GM12864 (cell line): ENCODE measurements at regions not wholly inside any gene's neighbourhood (a gene's known extent, or its start where the extent isn't known, plus 50 kb on each side); places are given as distances from the start of the nearest gene placed in this dataset.

ENCODE experiments used
- DNase-seq: peaks from one replicate; pipeline ENCODE4 v3.0.0-alpha.2; 2011; ENCODE audit warnings: low read depth
- H3K4me3 ChIP-seq: 2 replicates; pipeline ENCODE4 v1.5.1; 2011; ENCODE audit warnings: mild to moderate bottlenecking, low read depth, low read length, control low read depth
- TF ChIP-seq, protein P1 (sequence below): IDR thresholded peaks from 2 replicates; pipeline ENCODE4 v1.5.1; 2011; ENCODE audit warnings: low read depth, mild to moderate bottlenecking, moderate library complexity, low read length, control low read depth, inconsistent platforms; ENCODE audit errors: missing control alignments

DNA sequence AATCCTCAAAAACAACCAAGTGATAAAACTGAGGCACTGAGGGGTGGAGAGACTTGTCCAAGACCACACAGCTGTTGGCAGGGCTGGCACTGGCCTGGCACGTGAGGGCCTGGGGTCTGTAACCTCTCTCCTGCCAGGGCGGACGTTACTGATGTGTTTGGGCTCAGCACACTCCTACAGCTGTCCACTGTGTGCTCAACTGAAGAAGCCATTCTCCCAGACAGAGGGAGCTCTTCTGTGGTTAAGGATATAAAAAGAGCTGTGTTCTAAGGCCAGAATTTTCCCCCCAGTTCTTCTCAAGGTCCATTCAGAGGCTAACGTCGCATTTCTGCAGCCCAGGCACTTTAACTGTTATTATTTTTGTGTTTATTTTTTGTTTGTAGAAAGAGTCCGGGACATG, 429.0 kb upstream of the ATP11B start:
- no peak overlapping the region for H3K4me3 ChIP-seq
- no peak for DNase-seq
- TF ChIP-seq, protein P1, sequence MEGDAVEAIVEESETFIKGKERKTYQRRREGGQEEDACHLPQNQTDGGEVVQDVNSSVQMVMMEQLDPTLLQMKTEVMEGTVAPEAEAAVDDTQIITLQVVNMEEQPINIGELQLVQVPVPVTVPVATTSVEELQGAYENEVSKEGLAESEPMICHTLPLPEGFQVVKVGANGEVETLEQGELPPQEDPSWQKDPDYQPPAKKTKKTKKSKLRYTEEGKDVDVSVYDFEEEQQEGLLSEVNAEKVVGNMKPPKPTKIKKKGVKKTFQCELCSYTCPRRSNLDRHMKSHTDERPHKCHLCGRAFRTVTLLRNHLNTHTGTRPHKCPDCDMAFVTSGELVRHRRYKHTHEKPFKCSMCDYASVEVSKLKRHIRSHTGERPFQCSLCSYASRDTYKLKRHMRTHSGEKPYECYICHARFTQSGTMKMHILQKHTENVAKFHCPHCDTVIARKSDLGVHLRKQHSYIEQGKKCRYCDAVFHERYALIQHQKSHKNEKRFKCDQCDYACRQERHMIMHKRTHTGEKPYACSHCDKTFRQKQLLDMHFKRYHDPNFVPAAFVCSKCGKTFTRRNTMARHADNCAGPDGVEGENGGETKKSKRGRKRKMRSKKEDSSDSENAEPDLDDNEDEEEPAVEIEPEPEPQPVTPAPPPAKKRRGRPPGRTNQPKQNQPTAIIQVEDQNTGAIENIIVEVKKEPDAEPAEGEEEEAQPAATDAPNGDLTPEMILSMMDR, result no peak

DNA sequence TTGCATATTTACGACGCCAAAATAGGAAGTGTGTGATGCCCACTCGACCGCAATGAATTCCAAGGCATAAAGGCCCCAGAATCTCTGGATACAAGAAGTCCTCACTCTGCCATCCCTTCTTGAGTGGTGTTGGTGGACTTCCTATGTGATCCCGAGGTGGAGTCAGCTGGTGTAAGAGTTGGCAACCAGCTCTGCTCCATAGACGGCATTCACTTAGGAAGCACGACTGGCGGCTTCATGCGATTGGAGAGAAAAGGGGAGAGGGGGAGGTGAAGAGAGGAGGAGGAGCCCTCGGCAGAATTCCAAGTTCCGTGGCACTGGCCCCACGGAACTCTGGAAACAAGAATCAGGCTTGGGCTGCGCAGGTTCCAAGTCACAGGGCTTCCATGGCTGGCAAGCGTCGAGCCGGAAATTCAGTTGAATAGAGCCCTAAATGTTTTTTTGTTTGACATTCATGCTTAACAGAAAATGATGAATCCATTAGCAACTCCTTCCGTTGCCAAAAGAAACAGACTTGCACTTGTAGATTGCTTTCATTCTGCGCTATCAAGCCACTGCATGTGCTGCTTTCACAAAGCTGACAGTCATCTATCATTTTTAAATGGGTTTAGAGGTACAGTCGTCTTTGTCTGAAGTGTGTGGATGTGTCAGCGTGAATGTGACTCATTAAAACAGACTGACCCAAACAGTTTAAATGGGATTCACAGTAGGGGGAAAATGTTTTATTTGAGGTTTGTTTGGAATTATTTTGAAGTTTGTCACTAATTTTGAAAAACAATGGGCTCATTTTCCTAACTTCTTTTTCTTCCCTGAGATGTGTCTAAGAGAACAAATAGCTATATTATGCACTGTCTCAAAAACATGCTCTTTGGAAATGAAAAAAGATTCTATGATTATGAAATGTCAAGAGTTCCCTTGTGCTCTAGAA, 428.3 kb upstream of the ATP11B start:
- TF ChIP-seq, protein P1, result no peak
- no peak for DNase-seq
- no peak overlapping the region for H3K4me3 ChIP-seq

DNA sequence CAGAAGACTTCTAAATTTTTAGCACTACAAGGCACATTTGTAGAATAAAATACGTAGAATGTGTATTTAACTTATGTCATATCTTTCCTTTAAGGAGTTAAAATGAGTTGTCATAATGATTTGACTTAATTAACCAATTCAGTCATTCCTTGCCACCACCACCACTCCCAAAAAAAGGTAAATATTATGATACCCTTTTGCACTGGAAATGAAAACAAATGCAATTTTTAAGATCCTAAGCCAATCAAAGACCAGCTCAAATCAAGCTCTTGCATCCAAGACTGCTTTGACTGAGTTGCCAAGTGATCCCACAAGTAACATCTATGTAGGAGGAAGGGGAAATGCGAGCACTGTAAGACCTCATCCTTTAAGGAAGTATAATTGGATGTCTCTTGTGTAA, 426.6 kb upstream of the ATP11B start:
- no peak overlapping the region for H3K4me3 ChIP-seq
- TF ChIP-seq, protein P1, result no peak
- DNase-seq, result no peak

DNA sequence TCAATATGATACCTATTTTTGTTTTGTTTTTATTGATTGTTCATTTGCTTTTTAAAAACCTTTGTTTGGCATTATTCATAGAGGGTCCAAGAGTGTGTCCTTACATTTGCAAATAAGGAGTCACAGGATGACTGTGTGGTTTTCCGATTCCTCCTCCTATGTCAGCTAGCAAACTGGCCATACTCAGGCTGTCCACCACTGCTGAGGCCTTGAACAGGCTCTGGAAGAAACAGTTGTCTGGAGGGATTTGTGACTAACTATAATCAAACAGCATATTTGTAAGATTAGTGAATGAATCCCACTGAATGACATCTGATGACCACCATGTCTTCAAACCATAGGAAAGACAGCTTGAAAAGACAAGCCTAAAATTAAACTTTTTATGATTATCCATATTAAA, 423.4 kb upstream of the ATP11B start:
- TF ChIP-seq, protein P1, result no peak
- DNase-seq, result no peak
- H3K4me3 ChIP-seq, result no peak overlapping the region

DNA sequence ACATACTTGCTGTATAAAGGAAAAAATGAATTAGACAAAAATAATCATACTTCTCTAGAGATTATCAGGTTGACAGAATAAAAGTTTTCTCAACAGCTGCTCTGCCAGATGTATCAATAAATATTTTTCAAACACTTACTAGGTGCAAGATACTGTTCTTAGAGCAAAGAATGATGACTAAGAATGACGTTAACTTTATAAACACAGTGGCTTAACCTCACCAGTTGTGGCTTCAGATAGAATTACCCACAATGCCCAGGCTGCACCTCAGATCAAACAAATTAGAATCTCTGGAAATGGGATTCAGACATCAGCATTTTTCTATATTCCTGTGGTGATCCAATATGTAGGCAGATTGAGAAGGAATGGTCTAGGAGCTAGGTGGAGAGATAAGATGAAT, 422.4 kb upstream of the ATP11B start:
- no peak for DNase-seq
- no peak overlapping the region for H3K4me3 ChIP-seq
- TF ChIP-seq, protein P1, result no peak

DNA sequence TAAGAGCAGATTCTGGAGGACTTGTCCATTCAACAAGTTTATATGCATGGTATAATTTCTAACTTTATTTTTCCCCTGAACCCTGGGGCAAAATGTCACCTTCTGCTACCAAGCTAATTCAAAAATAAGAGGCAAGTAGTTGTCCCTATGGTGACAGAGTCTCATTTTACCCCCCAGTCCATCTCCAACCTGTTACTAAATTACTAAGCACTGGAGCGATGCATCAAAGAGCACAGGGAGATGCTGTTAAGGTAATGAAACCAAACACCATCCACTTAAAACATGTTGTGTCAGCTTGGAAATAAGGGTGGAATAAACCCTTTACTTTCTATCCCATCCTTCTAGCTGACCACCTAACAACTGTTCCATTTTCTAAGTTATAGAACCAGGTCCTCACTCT, 417.4 kb upstream of the ATP11B start:
- no peak overlapping the region for H3K4me3 ChIP-seq
- DNase-seq, result no peak
- TF ChIP-seq, protein P1, result no peak

DNA sequence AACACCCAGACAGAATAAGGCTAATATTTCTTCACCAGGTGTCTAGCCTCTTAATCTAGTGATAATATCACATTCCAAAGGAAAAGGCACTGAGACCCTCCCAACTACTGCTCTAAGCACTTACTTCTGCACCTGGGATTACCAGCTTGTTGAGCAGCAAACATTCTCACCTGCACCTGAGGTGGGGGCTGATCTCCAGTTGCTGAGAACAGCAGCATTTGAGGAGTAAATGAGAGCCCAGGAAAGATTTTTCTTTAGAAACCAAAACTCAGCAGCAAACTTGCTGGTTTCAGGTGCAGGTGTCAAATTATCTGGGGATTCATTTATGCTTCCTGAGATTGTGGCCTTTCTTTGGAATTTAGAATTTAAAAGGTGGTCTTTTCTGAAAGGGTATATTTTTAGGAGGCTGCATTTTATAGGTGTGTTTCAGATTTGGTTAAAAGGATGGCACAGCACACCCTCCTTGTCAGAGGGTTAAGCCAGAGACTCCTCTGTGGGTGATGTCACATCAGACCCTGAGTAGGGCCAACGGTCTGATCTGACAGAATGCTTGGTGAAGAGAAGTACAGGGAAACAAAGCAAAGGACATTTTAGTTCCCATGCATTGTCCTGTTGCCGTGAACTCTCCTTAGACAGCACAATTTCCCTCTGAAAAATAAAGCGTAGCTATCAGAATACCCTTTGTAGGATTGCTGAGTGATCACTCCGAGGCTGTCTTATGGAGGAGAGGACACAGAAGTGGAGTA, 411.0 kb upstream of the ATP11B start:
- no peak for DNase-seq
- TF ChIP-seq, protein P1, result no peak

More for the DNA sequence above, 411.0 kb upstream of the ATP11B start:
- H3K4me3 ChIP-seq, result no peak overlapping the region
